GM18867 (cell line): ENCODE measurements at regions not wholly inside any gene's neighbourhood (a gene's known extent, or its start where the extent isn't known, plus 50 kb on each side); places are given as distances from the start of the nearest gene placed in this dataset.

Experiments
- ATAC-seq: cut with Tn5 transposase; IDR thresholded peaks from one replicate; pipeline ENCODE4 v1.9.1; 2021; ENCODE audit warnings: mild to moderate bottlenecking, moderate library complexity; ENCODE audit not compliant: unreplicated experiment

DNA sequence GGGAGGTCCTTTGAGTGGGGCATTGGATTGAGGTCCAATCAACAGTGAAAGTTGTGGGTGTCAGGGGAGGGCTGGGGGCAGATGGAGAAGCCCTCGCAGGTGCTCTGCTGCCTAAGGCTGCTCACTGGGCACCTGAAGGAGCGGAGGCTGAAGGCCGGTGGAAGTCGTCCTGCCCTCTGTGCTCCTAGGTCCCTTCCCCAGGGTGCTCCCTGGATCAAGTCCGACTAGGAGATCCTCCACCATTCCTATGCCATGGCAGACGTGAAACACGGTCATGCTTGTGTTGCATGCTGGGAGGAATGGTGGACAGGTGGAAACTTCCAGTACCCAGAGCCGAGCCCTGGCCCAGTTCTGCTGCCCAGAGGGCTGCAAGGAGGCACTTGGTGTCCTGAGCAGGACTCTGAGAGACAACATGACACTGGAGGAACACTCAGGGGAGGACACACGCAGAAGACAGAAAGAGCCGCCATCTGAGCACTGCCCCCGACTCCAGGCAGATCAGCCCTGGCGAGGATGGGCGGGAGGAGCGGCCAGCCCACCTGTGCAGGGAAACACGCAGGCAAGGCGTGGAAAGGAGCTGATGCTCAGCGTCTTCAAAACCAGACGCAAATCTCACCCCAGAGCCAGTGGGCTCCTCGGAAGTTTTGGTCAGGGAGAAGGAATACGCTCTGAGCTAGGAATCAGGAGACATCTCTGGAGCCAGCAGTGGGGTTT is 786.8 kb downstream of the BRD1 start:
- ATAC-seq, result no peak

DNA sequence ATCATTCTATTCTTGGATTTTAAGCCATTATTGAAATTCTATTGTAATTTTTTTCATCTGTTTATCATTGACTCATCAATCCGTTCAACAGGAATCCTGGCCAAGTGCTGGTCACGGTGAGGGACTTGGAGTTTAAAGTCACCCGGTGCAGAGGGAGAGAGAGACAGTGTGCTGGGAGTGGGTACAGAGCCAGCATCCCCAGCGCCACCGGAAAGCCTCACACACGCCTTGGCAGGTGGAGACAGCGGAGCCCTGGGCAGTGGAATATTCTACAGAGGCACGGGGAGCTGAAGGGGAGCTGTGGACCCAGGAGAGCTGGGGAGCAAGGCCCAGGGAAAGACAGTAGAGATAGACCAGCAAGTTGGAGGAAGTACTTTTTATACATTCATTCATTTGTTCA is 787.6 kb downstream of the BRD1 start:
- ATAC-seq, result no peak

DNA sequence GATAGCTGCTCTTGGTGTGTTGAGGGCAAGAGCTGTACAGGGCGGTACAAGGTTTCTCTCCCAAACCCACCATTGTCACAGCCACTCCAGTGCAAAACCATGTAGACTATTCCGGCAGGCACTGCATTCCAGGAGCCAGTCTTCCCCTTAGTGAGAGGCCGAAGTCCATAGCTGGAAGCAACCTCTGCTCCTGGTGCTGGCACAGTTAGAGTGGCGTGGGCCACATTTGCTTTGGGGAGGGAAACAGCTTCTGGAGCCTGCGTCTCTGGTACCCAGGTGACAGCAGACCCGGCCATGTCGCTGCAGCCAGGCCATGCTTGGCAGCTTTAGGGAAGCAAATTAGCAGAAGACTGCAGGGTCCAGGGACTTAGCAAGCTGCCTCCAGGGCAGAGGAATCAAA is 788.0 kb downstream of the BRD1 start:
- no peak for ATAC-seq

DNA sequence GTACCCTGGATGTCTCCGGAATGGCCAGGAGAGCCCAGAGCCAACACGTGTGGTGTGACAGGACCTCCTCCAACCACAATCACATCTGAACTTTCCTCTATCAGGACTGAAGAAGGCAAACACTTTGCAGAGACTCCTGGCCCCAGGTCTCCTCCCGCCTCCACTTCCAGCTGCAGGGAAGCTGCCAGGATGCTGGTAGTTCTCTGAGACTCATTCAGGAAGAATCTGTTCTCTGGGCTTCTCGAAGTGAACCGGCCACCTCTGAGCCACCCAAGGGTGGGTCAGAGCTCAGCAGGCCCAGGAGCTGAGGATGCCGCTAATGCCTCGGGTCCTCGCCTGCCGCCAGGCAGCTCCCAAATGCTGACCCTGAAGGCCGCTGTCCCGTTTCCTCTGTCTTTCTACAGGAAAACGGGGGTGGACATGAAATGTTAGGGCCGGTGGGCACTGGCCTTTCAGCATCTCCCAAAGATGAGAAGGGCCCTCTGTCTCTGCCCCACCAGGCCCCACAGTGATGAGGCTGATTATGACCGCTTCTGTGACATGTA is 789.9 kb downstream of the BRD1 start:
- no peak for ATAC-seq

DNA sequence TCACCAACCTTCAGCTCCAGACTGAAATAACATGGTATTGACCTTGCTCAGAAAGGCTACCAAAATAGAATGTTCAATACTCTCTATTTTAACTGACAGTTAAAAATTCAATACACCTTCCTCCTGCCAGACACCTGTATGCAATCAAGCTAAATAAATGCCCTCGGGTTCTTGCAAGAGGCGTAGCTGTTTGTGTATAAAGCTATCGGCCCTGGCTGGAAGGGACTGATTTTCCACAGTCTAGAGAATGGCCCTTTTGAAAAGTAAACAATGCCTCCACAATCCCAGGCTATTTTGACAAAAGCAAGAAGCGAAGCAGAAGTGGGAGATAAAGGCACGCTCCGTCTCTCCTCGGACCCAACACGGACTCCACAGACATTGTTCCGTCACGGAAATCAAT is 791.2 kb downstream of the BRD1 start:
- no peak for ATAC-seq

DNA sequence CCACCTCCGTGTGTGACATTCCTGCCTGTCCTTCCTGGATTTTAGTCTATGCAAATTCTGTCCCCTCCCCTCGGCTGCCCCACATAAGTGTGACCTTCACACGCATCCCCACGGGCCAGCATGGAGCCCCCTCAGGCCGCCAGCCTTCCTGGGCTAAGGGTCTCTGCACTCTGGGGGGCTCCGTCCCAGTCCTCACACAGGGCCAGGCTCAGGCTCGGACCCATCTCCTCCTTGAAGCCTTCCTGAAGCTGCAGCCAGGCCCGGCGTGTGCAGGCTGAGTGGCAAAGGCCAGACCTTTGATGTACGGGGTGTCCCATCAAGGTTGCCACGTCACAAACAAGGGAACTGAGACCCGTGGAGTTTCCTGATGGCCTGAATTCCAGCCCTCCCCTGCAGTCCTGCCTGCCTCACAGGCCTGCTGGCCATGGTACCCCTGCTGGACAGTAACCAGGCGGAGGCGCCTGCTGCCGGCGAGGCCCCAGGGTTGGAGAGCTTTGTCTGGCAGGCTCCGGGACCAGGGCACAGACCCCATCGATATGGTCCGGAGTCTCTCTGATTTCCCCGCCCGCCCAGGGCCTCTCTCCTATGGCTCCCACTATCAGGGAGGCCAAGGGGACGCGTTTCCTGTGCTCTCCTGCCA is 791.7 kb downstream of the BRD1 start:
- no peak for ATAC-seq

DNA sequence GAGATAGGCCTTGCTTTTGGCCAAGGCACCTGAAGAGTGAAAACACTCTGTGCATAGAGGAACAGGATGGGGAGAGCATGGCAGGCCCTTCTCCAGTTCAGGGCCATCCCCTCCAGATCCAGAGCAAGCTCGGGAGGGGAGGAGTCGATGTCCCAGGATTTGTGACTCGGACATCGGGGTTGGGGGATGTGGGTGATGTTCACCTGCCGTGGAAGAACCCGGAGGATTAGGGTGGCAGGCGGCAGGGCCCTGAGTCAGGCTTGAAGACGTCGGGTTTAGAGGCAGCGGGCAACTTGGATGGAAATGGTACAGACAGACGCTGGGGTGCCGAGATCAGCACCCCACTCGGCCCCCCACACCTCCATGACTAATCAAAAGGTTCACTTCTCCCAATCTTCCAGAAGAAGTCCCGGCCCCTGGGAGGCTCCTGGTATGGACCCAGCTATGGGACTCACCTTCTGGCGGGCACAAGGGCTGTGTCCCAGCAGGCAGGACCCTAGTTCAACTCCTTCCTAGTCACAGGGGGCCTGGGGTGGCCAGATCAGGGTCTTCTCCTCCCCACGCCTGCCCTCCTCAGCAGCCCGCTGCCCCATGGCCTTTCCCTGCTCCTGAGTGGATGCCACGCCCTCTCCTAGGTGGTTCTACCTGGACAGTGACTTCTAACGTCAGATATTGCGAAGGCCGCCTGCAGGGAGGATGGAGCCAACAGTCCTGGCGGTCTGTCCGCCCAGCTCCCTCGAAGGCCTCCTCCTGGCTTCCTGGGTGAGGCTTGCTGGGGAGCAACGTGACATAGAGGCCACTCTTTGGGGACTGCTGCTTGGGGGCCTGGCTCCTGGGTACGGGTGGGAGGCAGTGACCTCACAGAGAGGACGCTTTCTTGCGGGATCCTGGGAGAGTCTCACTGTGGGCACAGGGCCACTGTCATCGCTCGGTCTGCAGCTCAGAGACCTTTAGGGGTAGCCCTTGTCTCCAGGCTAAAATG is 792.5 kb downstream of the BRD1 start:
- ATAC-seq, result no peak

DNA sequence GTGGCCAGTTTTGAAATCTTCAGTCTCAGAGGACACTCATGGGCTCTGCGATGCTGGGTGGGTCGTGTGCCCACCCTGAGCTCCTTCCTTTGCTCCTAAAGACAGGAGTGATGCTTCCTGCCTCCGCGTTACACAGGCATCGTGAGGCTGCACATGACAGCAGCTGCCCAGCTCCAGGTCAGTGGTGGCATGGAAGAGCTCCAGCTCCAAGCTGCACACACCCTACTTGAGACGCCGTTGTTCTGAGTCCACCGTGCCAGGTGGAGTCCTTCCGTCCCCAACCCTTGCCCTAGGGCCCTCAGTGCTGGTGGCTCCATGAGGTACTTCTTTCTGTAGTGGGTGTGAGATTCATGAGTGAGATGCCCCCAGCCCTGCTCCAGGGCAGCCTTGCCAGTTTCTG is 794.1 kb downstream of the BRD1 start:
- ATAC-seq, result no peak

DNA sequence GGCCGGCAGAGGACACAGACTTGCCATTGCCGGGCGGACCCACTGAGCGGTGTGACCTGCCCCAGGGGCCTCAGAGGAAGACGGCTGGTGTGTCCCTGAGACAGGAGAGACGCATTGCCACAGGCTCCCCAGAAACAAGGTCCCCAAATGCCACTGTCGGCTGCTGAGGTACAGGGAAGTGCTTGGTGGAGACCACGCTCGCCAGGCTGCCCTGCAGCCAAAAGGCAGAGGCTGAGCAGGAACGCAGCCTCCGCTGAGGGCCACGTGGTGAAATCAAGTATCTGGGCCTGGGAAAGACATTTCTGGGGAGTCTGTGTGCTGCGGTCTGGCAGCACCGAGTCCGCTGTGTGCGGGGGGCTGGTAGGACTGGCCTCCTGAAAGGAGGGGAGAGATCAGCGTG is 794.9 kb downstream of the BRD1 start:
- ATAC-seq, result no peak

DNA sequence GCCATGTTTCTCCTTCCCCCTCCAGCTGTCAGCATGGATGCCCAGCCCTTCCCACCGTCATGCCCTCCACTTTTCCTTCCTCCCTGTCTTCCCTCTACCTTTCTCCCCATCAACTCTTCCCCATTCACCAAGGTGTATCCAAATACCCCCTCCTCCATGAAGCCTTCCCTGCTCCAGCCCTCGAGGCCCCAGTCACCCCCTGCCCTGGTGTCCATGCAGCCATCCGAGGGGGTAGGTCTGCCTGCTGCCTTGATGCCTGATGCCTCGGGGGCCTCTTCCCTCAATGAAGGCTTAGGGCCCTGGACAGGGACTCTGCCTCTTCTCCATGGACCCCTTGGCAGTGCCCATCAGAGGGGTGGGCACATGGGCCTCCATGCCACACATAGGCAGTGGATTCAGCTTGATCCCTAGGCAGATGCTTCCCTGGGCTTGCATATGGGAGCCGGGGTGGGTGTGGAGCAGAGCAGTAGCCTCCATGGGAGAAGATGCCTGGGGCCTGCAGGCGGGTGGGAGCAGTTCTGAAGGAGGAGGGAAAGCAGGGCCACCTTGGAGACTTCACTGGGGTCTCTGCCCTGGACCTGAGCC is 795.8 kb downstream of the BRD1 start:
- ATAC-seq, result no peak

DNA sequence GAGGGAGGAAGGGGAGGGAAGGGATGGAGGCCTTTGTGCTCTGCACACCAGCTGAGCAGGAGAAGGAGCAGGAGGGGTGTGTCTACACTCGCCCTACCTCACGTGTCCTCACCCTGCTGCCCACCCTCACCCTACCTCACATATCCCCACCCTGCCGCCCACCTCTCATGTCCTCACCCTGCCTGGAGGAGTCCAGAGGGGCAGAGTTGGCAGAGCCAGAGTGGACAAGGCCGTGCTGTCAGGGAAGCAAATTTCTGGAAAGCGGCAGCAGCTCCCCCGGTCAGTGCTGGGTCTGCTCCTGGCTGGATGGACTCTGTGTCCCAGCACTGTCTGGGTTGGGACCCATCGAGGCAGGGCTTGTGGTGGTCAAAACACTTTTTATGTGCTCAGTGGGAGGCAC is 799.6 kb downstream of the BRD1 start:
- ATAC-seq, result no peak

DNA sequence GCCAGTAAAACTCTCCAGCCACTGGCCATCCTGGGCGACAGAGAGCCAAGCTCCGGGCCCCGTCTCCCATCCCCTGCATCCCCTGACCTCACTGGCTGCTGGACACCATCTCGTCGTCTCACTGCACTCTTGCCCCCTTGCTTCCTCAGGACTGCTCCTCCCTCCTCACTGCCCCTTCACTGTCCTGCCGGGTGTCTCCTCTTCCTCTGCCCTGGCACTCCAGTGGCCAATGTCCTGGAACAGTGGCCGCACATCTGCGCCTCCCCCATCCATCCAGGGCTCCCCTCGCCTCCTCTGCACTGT is 800.4 kb downstream of the BRD1 start:
- ATAC-seq, result no peak

DNA sequence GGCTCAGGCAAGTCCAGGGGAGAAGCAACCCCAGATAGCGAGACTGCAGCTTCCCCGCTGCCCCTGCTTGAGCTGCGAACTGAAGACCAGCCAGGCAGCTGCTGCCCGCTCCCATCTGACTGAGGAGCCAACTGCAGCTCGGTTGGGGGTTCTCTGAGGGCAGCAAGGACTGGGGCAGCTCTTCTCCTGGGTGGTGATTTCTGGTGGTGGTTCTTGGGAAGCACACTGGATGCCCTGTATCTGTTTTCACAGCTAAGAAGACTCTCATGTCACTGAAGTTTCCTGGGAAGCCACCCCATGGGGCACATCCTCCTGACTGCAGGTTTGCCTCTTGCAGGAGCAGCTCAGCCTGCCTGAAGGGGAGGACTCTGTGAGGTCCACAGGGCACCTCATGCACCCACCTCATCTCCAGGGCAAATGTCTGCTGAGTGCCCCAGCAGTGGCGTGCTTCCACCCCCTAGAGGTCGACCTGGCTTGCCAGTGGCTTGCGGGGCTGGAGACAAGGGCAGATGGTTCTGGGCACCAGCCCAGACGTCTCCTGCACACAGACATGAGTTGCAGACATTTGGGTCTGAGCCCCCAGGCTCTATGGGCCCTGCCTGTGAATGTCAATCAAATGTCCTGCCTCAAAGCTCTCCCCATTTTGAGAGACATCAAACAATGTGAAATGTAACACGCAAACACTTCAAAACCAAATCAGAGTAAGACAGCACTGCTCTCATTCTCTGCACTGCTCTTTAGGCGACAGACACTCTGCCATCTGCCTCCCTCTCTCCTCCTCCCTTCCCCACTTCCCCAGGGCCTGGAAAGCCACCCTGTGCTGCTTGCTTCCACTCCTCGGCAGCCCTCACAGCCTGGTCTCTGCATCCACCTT is 800.9 kb downstream of the BRD1 start:
- ATAC-seq, result no peak

DNA sequence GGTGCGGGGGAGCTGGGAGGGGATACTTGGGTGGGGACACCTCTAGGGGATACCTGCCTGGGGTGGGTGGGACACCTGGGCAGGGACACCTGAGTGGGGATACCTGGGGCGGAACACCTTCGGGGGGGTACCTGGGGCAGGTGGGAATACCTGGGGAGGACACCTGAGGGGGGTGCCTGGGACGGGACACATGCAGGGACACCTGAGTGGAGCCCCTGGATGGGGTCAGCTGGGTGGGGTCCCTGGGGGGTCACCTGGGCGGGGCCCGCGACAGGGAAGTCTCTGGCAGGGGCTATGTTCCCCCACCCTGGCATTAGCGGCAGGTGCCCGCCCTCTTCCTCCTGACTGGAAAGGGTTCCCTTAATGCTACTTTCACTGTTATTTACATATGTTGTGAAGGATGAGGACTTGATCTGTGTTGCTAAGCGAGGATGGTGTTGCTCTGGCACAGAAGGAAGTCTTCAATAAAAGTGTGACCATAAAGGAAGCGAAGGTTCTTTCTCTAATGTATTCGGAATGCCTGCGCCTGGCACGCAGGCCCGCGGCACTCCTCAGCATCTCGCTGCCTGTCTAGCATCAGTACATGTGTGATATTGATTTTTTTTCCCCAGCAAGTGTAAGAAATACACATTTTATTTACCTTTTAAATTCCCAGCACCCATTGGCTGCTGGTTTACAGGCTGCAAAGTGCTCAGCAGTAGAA is 801.7 kb downstream of the BRD1 start:
- ATAC-seq, result no peak

DNA sequence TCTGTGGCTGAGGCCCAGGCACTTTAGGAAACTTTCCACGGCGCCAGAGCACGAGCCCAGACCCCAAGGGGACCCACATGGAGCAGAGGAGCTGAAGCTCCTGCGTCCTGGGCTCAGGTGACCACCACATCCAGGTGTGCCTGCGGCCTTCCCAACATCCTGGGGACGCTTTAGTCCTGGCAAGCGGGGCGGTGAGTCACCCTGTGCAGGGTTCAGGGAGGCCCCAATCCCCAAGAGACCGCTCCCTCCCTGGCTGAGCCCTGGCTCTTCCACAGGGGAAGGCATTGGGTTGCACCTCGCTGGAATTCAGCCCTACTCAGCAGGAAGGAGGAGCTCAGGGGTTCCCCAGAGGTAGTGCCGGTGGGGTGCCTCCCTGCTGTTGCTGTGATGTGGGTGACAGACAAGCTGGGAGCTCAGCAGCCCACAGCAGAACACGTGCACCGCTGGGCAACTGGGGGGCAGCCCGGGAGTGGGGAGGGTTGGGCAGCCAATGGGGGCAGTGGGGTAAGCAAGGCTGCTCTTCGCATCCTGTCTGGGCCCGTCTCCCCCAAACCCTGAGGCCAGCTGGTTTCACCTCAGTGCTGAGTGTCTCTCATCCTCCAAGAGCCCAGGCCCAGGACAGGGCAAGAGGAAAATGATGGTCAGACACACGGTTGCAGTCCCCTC is 802.8 kb downstream of the BRD1 start:
- ATAC-seq, result no peak

DNA sequence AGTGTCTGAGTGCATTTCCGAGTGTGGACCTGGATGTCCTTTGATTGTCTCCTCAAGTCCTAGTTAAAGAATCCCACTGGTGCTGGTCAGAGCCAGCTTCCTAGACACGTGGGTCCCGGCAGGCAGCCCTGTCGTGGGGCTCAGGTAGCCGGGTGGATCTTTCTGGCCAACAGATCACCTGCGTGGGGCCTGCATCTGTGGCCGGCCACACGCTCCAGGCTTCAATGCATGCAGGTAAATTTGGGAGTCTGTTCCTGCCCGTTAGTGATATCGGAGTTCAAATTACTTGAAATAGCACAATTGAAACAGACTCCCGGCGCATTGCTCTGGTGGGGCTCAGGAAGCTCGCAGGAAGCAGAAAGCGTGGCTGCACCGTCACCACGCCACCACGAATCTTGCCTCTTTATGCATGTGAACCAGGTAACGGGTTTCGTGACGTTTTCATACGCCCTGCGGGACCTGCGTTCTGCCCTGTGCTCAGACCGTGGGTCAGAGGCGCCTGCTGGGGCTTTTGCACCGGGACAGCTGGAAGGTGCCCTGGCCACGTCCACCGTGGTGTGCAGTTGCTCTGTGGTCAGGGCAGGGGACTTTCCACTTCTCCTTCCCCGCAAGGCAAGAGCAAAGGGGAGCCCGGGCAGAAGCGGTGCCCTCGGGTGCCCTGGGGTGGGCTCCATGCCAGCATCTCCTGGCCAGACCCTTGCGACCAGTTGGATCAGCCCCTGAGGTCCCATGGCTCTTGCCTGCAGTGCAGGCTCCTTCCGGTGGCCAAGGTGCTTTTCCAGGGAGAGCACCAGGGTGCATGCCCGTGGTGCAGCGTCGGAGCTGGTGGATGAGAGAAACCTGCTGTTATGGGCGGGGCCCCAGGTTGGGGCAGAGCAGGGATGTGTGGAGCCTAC is 803.5 kb downstream of the BRD1 start:
- no peak for ATAC-seq

DNA sequence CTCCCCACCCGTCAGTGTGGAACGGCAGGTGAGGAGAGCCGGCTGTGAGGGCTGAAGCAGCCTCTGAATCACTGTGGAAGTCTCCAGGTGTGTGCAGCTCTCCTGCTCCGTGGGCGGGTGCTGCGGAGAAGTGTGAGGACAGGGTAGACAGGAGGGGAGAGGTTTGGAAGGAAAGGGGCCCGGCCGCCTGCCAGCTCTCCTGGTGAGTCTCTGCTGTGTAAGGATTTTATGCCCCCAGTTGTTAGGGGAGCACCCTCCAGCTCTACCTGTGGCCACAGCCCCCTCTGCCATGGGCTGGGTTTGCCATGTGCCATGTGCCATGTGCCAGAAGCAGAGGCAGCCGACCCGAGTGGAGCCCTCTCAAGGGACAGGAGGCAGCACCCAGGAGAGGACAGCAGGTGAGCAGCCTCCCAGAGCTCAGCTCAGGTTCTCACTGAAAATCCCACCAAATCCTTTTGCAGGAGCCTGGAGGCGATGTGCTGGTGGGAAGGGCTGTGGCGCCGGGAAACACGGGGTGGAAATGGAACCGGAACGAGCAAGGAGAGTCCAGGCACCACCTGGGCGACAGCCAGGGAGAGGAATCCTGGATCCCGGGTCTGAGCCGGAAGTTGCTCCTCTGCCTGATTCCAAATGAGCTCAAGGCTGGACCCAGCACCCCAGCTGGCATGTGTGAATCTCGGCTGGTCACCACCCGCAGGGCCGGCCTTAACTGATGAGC is 804.4 kb downstream of the BRD1 start:
- ATAC-seq, result no peak

DNA sequence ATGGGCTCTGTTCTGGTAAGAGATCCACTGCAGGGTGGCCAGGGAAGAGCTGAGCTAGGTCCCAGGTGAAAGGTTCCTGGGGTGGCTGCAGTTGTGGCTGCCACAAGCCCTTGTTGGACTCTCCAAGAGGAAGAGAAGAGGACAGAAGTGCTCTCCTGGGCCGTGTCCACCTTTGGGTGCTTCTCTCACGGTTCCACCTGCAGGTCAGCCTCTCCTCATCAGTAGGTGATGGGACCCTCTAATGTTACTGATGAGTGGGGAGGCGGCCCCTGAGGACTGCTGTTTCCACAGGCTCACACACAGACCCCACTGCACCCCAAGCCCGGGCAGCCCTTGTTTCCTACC is 804.9 kb downstream of the BRD1 start:
- ATAC-seq, result no peak
